HG03060 (cell line): ENCODE measurements at regions not wholly inside any gene's neighbourhood (a gene's known extent, or its start where the extent isn't known, plus 50 kb on each side); places are given as distances from the start of the nearest gene placed in this dataset.

Experiments used
- ATAC-seq: cut with Tn5 transposase; IDR thresholded peaks from one replicate; pipeline ENCODE4 v1.9.1; 2021; ENCODE audit warnings: low read depth, moderate number of reproducible peaks; ENCODE audit not compliant: unreplicated experiment

GRCh38 chr20:50398471-50398820, 111.7 kb upstream of the PTPN1 start:
- no peak for ATAC-seq

- no peak for ATAC-seq
These were observed 111.2 kb upstream of the PTPN1 start for GRCh38 chr20:50398821-50399554.

- ATAC-seq, result no peak
These were observed 110.6 kb upstream of the PTPN1 start for GRCh38 chr20:50399555-50399916.

- no peak for ATAC-seq
These were observed 110.1 kb upstream of the PTPN1 start for GRCh38 chr20:50399917-50400704.

GRCh38 chr20:50400705-50401586, 109.2 kb upstream of the PTPN1 start:
- ATAC-seq, result no peak

- ATAC-seq, result no peak
These were observed 108.4 kb upstream of the PTPN1 start for GRCh38 chr20:50401587-50402418.

GRCh38 chr20:50403565-50404418, 106.4 kb upstream of the PTPN1 start:
- ATAC-seq, result no peak

- ATAC-seq, result no peak
These were observed 105.6 kb upstream of the PTPN1 start for GRCh38 chr20:50404419-50405234.

- no peak for ATAC-seq
These were observed 104.8 kb upstream of the PTPN1 start for GRCh38 chr20:50405235-50405914.

GRCh38 chr20:50405915-50406609, 104.1 kb upstream of the PTPN1 start:
- ATAC-seq, result no peak

GRCh38 chr20:50406610-50407136, 103.5 kb upstream of the PTPN1 start:
- no peak for ATAC-seq

- no peak for ATAC-seq
These were observed 101.4 kb upstream of the PTPN1 start for GRCh38 chr20:50408526-50409364.

- ATAC-seq, result no peak
These were observed 100.7 kb upstream of the PTPN1 start for GRCh38 chr20:50409495-50409894.

GRCh38 chr20:50410343-50410742, 99.8 kb upstream of the PTPN1 start:
- ATAC-seq, result no peak

- ATAC-seq, result no peak
These were observed 98.1 kb upstream of the PTPN1 start for GRCh38 chr20:50412069-50412468.

- no peak for ATAC-seq
These were observed 97.7 kb upstream of the PTPN1 start for GRCh38 chr20:50412499-50412898.
